Mucosa of descending colon (tissue), 3 donors: ENCODE measurements at regions not wholly inside any gene's neighbourhood (a gene's known extent, or its start where the extent isn't known, plus 50 kb on each side); places are given as distances from the start of the nearest gene placed in this dataset.

ENCODE experiments used
- ATAC-seq: fragments of 200-7000 bp; cut with Tn5 transposase; one replicate; pipeline ENCODE4 v1.9.1; 2020; ENCODE audit warnings: mild to moderate bottlenecking, moderate library complexity
- DNase-seq, 3 donors: peaks; one replicate each; pipeline ENCODE4 v3.0.0-alpha.2; 2020
- H3K36me3 ChIP-seq: fragments of 200-600 bp; one replicate; pipeline ENCODE4 v1.8.0; 2021; ENCODE audit warnings: low read depth, mild to moderate bottlenecking
- H3K4me1 ChIP-seq: fragments of 200-600 bp; one replicate; pipeline ENCODE4 v1.8.0; 2021; ENCODE audit warnings: low read depth, mild to moderate bottlenecking
- H3K4me3 ChIP-seq: fragments of 200-600 bp; one replicate; pipeline ENCODE4 v1.8.0; 2021; ENCODE audit warnings: mild to moderate bottlenecking
- H3K9me3 ChIP-seq: fragments of 200-600 bp; one replicate; pipeline ENCODE4 v1.8.0; 2021; ENCODE audit warnings: mild to moderate bottlenecking
- intact Hi-C, 2 donors: fragments of 100-400 bp; cut with DNase I in 1 of 2; cut with micrococcal nuclease in 1 of 2; formaldehyde crosslinking; loops; one replicate each; pipeline versions ENCODE4 v1.11.0 to v1.11.1; 2022; cut with DNase I, micrococcal nuclease
- TF ChIP-seq, protein P1 (sequence below): fragments of 200-600 bp; IDR thresholded peaks from one replicate; pipeline ENCODE4 v1.8.0; 2022; ENCODE audit warnings: antibody characterized with exemption, mild to moderate bottlenecking
- donor health status: DM: no; HTN: no; CAD: no; lungs with moderate emphysema.
- donor health status: DM: no; HTN: no; CAD: no.
- donor health status: DM: no; HTN: yes; CAD: no.

DNA sequence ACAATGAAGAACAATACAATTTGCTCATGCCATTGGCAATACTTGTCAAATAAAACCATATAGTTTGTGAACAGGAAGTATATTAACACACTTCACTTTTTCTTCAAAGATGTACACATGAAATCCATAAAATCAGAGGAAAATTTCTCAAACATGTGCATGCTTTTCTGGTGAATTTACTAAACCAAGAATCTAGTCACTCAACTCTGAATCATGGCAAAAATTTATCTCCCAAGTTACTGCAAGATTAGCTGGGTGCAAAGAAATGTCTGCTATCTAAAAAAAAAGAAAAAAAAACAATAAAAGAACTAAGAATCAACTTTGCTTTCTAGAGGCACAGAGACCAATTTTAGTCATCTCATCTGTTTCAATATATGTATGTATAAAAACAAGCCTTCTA, 419.2 kb downstream of the NR4A2 start:
- no peak for DNase-seq
- ATAC-seq, result no peak
- Histone ChIP-seq H3K9me3 (no peaks in the 10 kb centered on the region), H3K4me3 (no peak overlapping the region), H3K4me1 (no peaks in the 10 kb centered on the region), H3K36me3 (no peaks in the 10 kb centered on the region)
- intact Hi-C loops, result no loop called here
- TF ChIP-seq, protein P1, sequence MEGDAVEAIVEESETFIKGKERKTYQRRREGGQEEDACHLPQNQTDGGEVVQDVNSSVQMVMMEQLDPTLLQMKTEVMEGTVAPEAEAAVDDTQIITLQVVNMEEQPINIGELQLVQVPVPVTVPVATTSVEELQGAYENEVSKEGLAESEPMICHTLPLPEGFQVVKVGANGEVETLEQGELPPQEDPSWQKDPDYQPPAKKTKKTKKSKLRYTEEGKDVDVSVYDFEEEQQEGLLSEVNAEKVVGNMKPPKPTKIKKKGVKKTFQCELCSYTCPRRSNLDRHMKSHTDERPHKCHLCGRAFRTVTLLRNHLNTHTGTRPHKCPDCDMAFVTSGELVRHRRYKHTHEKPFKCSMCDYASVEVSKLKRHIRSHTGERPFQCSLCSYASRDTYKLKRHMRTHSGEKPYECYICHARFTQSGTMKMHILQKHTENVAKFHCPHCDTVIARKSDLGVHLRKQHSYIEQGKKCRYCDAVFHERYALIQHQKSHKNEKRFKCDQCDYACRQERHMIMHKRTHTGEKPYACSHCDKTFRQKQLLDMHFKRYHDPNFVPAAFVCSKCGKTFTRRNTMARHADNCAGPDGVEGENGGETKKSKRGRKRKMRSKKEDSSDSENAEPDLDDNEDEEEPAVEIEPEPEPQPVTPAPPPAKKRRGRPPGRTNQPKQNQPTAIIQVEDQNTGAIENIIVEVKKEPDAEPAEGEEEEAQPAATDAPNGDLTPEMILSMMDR, result no peak

DNA sequence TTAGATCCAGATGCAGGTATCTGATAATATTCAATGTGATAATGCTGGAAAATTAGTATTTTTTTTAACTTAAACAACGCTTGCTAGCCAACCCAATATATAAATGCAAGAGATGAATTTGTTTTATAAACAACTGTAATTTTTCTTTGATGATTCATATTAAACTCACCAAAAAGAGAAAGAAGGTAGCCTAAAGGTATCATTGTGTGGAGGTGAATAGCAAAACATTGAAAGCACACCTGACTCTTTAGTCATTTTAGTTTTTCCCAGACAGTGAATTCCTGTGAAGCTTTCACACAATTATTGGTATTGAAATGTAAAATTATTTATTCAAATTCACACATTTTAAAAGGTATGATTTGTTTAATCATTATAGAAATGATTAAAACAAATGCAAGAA, 424.0 kb downstream of the NR4A2 start:
- ATAC-seq (no peak), DNase-seq (no peak)
- Histone ChIP-seq H3K9me3 (no peaks in the 10 kb centered on the region), H3K4me1 (no peaks in the 10 kb centered on the region), H3K4me3 (no peak overlapping the region), H3K36me3 (no peaks in the 10 kb centered on the region)
- TF ChIP-seq, protein P1, result no peak
- intact Hi-C loops, result no loop called here

DNA sequence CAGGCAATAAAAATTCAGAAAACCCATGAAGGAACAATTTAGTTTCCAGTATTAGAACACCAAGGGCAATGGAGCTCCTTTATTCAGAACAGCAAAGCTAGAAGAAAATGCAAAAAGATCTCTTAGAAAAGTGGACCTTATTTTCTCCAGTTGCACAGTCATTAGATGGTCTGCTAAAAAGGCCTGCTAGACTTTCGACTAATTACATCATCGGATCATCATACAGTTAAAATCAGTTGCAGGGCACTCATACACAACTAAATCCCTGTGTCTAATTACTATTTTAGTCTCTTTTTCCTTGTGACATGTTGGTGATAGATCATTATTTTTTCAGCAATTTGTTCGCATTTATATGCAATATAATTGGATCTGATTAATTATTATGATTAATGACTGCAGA, 425.3 kb downstream of the NR4A2 start:
- no peak for ATAC-seq
- TF ChIP-seq, protein P1, result no peak
- no peaks in the 10 kb centered on the region for H3K4me1 ChIP-seq
- H3K9me3 ChIP-seq, result no peaks in the 10 kb centered on the region
- DNase-seq, result no peak
- no peaks in the 10 kb centered on the region for H3K36me3 ChIP-seq
- no peak overlapping the region for H3K4me3 ChIP-seq
- intact Hi-C loops, result no loop called here

DNA sequence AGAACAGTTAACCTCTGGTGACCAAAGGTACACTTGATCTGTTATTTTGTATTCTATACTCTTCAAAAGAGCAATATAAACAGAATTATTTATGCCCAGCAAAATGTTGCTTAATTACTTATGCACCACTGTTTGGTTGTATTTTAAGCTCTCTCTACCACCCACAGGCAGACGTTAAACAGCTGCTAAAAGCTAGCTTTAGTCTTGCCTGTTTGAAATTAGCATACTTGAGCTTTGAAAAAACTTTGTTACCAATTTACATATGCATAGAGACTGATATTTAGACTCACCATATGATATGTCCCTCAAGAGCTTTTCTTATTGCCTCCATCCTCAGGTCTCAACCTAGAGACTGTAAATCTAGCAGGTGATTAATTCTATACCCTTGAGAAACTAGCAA, 426.9 kb downstream of the NR4A2 start:
- ATAC-seq (no peak), DNase-seq (no peak)

DNA sequence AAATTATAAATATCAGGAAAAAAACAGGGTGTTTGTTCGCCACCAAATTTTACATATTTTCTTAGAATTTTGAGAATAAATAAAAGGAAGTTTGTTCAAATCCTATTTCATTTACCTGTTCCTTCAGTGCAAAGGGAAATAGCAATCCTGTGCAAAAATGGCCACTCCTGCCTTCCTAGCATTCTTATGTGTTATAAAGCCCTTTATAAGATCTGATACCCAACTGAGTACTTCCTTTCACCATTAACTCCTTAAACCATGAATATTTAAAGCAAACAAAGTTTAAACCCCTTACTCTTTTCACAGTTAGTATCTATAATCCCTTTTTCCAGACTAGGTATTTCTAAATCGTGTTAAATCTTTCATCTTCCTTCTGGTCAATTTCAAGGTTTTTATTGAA, 427.8 kb downstream of the NR4A2 start:
- TF ChIP-seq, protein P1, result no peak
- DNase-seq, result no peak
- Histone ChIP-seq H3K9me3 (no peaks in the 10 kb centered on the region), H3K36me3 (no peaks in the 10 kb centered on the region), H3K4me1 (no peaks in the 10 kb centered on the region), H3K4me3 (no peak overlapping the region)
- no peak for ATAC-seq
- intact Hi-C loops, result no loop called here

More for the DNA sequence above, 426.9 kb downstream of the NR4A2 start:
- Histone ChIP-seq H3K36me3 (no peaks in the 10 kb centered on the region), H3K9me3 (no peaks in the 10 kb centered on the region), H3K4me1 (no peaks in the 10 kb centered on the region), H3K4me3 (no peak overlapping the region)
- TF ChIP-seq, protein P1, result no peak
- intact Hi-C loops, result no loop called here

DNA sequence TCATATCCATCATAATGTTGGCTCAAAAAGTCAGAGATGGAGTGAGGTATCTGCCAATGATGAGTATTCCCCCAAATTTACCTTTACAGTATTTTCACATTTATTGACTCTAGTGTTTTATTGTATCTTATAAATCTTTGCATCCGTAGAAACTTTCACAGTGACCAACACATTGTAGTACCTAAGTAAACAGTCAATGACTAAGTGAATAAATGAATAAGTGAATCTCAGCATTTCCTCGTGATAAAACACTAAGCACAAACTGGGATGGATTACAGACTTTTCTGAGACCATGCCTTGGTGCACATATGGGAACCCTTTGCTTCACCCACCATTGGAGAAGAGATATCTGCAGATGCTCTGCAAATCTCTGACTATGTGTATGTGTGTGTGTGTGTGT, 429.9 kb downstream of the NR4A2 start:
- no peak for ATAC-seq
- intact Hi-C loops, result no loop called here

More for the DNA sequence above, 429.9 kb downstream of the NR4A2 start:
- no peaks in the 10 kb centered on the region for H3K9me3 ChIP-seq
- H3K4me3 ChIP-seq, result no peak overlapping the region
- H3K4me1 ChIP-seq, result no peaks in the 10 kb centered on the region
- H3K36me3 ChIP-seq, result no peaks in the 10 kb centered on the region
- TF ChIP-seq, protein P1, result no peak
- no peak for DNase-seq
